Hematopoietic multipotent progenitor cell treated with erythropoietin and hydrocortisone succinate and interleukin-3 and kit ligand, for 4 days (in vitro differentiated cells): ENCODE measurements at regions not wholly inside any gene's neighbourhood (a gene's known extent, or its start where the extent isn't known, plus 50 kb on each side); places are given as distances from the start of the nearest gene placed in this dataset.
A peak's percentile ranks its signal among the peaks of the same experiment; 100 is the strongest.
"Not testable (repeated sequence)": the region's sequence is repeated elsewhere in the genome, so short reads cannot be mapped to it uniquely, and the experiment has no call there.

ENCODE experiments used
- DNase-seq: peaks from one replicate; pipeline ENCODE4 v3.0.0-alpha.2; 2015

GRCh38 chrX:15114743-15115566 lies 154.9 kb downstream of the ASB9 start:
- no peak for DNase-seq

- no peak for DNase-seq
These were observed 162.4 kb downstream of the ASB9 start for GRCh38 chrX:15107367-15107988.

GRCh38 chrX:15098505-15098904 lies 171.4 kb downstream of the ASB9 start:
- no peak for DNase-seq

- no peak for DNase-seq
These were observed 182.1 kb downstream of the ASB9 start for GRCh38 chrX:15087747-15088146.

- DNase-seq, result no peak
These were observed 196.6 kb downstream of the ASB9 start for GRCh38 chrX:15073313-15073712.

GRCh38 chrX:15072880-15073279 lies 197.0 kb downstream of the ASB9 start:
- no peak for DNase-seq

GRCh38 chrX:15072259-15072658 lies 197.6 kb downstream of the ASB9 start:
- no peak for DNase-seq

GRCh38 chrX:15059474-15059873 lies 186.3 kb downstream of the MOSPD2 start:
- DNase-seq, result no peak

- DNase-seq, result no peak
These were observed 182.8 kb downstream of the MOSPD2 start for GRCh38 chrX:15056044-15056443.

- no peak for DNase-seq
These were observed 182.1 kb downstream of the MOSPD2 start for GRCh38 chrX:15055146-15055930.

GRCh38 chrX:15050395-15050794 lies 177.2 kb downstream of the MOSPD2 start:
- DNase-seq, result no peak

GRCh38 chrX:15043538-15043937 lies 170.3 kb downstream of the MOSPD2 start:
- no peak for DNase-seq

GRCh38 chrX:15033917-15034316 lies 160.7 kb downstream of the MOSPD2 start:
- DNase-seq, result no peak

- no peak for DNase-seq
These were observed 144.3 kb downstream of the MOSPD2 start for GRCh38 chrX:15017491-15017890.

- DNase-seq, result peak; percentile 0
These were observed 142.8 kb downstream of the MOSPD2 start for GRCh38 chrX:15016051-15016450.

GRCh38 chrX:15014281-15014680 lies 141.1 kb downstream of the MOSPD2 start:
- DNase-seq, result no peak

- DNase-seq, result no peak
These were observed 140.2 kb downstream of the MOSPD2 start for GRCh38 chrX:15013461-15013860.

GRCh38 chrX:14997271-14997670 lies 124.0 kb downstream of the MOSPD2 start:
- no peak for DNase-seq

GRCh38 chrX:14984425-14984824 lies 111.2 kb downstream of the MOSPD2 start:
- DNase-seq, result not testable (repeated sequence)
